HepG2 (cell line): ENCODE measurements at regions not wholly inside any gene's neighbourhood (a gene's known extent, or its start where the extent isn't known, plus 50 kb on each side); places are given as distances from the start of the nearest gene placed in this dataset.

Source experiments
- ATAC-seq: fragments of 200-7000 bp; cut with Tn5 transposase; 3 replicates; pipeline ENCODE4 v1.9.1; 2020; ENCODE audit warnings: mild to moderate bottlenecking, moderate library complexity
- BruUV-seq: library from RNA; stranded (reverse); fragments of 400-500 nt; replicated peaks from 2 replicates; lab custom pipeline; 2021; lab: Mats Ljungman, UMichigan
- CTCF ChIA-PET: fragments of 300-600 bp; formaldehyde crosslinking; extraction: SDS; loops from one replicate; lab custom pipeline; 2021; ENCODE audit warnings: low total read pairs, inconsistent platforms, low intra/inter-chr PET ratio; lab: Yijun Ruan, JAX
- POLR2A ChIA-PET: fragments of 350-600 bp; sonication (Branson Sonifier 250); formaldehyde crosslinking; loops from one replicate; lab custom pipeline; 2020; ENCODE audit warnings: antibody characterized with exemption, inconsistent platforms; lab: Yijun Ruan, JAX
- DNase-seq: peaks from one replicate; pipeline ENCODE4 v3.0.0-alpha.2; 2015; ENCODE audit warnings: low spot score
- FAIRE-seq: peaks from 3 replicates; lab custom pipeline; 2011; peaks lifted over from hg19 to GRCh38; lab: Jason Lieb, UNC
- H2AFZ ChIP-seq: one replicate; pipeline ENCODE4 v1.6.1; 2011; ENCODE audit warnings: low read length, inconsistent platforms
- H3K27ac ChIP-seq: fragments of 300-600 bp; 3 replicates; pipeline ENCODE4 v1.8.0; 2011; ENCODE audit warnings: mixed run types, mild to moderate bottlenecking, mixed read lengths, low read length, inconsistent platforms; ENCODE audit not compliant: insufficient read depth; ENCODE audit errors: extremely low read length
- H3K27me3 ChIP-seq, 2 experiments: fragments of 200-600 bp in 1 of 2; 2 replicates in 1 of 2; 3 replicates in 1 of 2; pipeline versions ENCODE4 v1.6.0 to v1.8.0; 2011; ENCODE audit warnings: low read length in 2 of 2, mild to moderate bottlenecking in 2 of 2, moderate library complexity in 2 of 2, inconsistent platforms in 1 of 2; ENCODE audit not compliant: insufficient read depth in 2 of 2, control insufficient read depth in 1 of 2
- H3K36me3 ChIP-seq, 2 experiments: fragments of 200-600 bp in 1 of 2; replicated peaks in 1 of 2; 2 replicates in 1 of 2; 3 replicates in 1 of 2; pipeline versions ENCODE4 v1.5.1 to v1.8.0; 2011; ENCODE audit warnings: low read length in 2 of 2, inconsistent platforms in 1 of 2; ENCODE audit not compliant: insufficient read depth in 2 of 2, control insufficient read depth in 1 of 2
- H3K4me1 ChIP-seq: 2 replicates; pipeline ENCODE4 v1.5.1; 2012; ENCODE audit warnings: low read length, inconsistent platforms; ENCODE audit not compliant: insufficient read depth
- H3K4me2 ChIP-seq: 2 replicates; pipeline ENCODE4 v1.6.0; 2011; ENCODE audit warnings: low read depth, low read length, inconsistent platforms
- H3K4me3 ChIP-seq, 3 experiments: fragments of 200-600 bp in 1 of 3; sonication (generic), shearing (Covaris generic) in 1 of 3; replicated peaks in 1 of 3; 2 replicates each; pipeline ENCODE4 v1.5.1; 2011 to 2016; ENCODE audit warnings: low read length in 3 of 3, inconsistent platforms in 2 of 3, low read depth in 2 of 3, mild to moderate bottlenecking in 2 of 3, control low read depth in 1 of 3, mixed read lengths in 1 of 3; ENCODE audit not compliant: insufficient read depth in 1 of 3
- H3K79me2 ChIP-seq: one replicate; pipeline ENCODE4 v1.6.1; 2011; ENCODE audit warnings: low read length, inconsistent platforms; ENCODE audit not compliant: insufficient read depth
- H3K9ac ChIP-seq: 2 replicates; pipeline ENCODE4 v1.6.0; 2011; ENCODE audit warnings: mild to moderate bottlenecking, low read depth, low read length, inconsistent platforms; ENCODE audit not compliant: insufficient read depth
- H3K9me3 ChIP-seq: 2 replicates; pipeline ENCODE4 v1.5.1; 2012; ENCODE audit warnings: mild to moderate bottlenecking, low read length
- H4K20me1 ChIP-seq: 2 replicates; pipeline ENCODE4 v1.6.0; 2011; ENCODE audit warnings: inconsistent platforms, mild to moderate bottlenecking, low read length, moderate library complexity; ENCODE audit not compliant: insufficient read depth
- IKZF1 ChIP-seq: fragments of 450-650 bp; IDR thresholded peaks from 2 replicates; pipeline ENCODE4 v1.7.1; 2016
- KDM6A ChIP-seq: IDR thresholded peaks from 2 replicates; pipeline ENCODE4 v1.6.1; 2016; ENCODE audit warnings: low read depth
- MIER2 ChIP-seq: IDR thresholded peaks from 2 replicates; pipeline ENCODE4 v1.6.1; 2016; ENCODE audit warnings: missing biosample characterization, missing genetic modification reagents
- NFRKB ChIP-seq: fragments of 450-650 bp; IDR thresholded peaks from 2 replicates; pipeline ENCODE4 v1.6.1; 2017
- NR3C1 ChIP-seq: sonication (generic); formaldehyde crosslinking; IDR thresholded peaks from 2 replicates; pipeline ENCODE4 v1.4.0; 2020; ENCODE audit warnings: missing genetic modification reagents
- PAX8 ChIP-seq: sonication (generic); formaldehyde crosslinking; IDR thresholded peaks from 2 replicates; pipeline ENCODE4 v1.8.0; 2022; ENCODE audit warnings: mild to moderate bottlenecking, missing genetic modification reagents, borderline replicate concordance
- SATB2 ChIP-seq: sonication (generic); formaldehyde crosslinking; IDR thresholded peaks from 2 replicates; pipeline ENCODE4 v1.5.0; 2020; ENCODE audit warnings: missing genetic modification reagents
- SMAD1 ChIP-seq: sonication (generic); formaldehyde crosslinking; IDR thresholded peaks from 2 replicates; pipeline ENCODE4 v1.4.0; 2020; ENCODE audit warnings: missing genetic modification reagents, low read depth, mild to moderate bottlenecking, borderline replicate concordance
- ZMYM2 ChIP-seq: sonication (generic); formaldehyde crosslinking; IDR thresholded peaks from 2 replicates; pipeline ENCODE4 v1.8.0; 2022; ENCODE audit warnings: mild to moderate bottlenecking, missing genetic modification reagents
- ZMYM4 ChIP-seq: sonication (generic); formaldehyde crosslinking; IDR thresholded peaks from 2 replicates; pipeline ENCODE4 v1.8.1; 2023; ENCODE audit warnings: mild to moderate bottlenecking, missing genetic modification reagents
- ZNF430 ChIP-seq: sonication (generic); formaldehyde crosslinking; IDR thresholded peaks from 2 replicates; pipeline ENCODE4 v1.9.0; 2021; ENCODE audit warnings: mild to moderate bottlenecking, missing genetic modification reagents
- ZNF550 ChIP-seq: sonication (generic); formaldehyde crosslinking; IDR thresholded peaks from 2 replicates; pipeline ENCODE4 v1.4.0; 2020; ENCODE audit warnings: mild to moderate bottlenecking, missing genetic modification reagents, borderline replicate concordance
- ZNF768 ChIP-seq: sonication (generic); formaldehyde crosslinking; IDR thresholded peaks from 2 replicates; pipeline ENCODE4 v1.4.0; 2020; ENCODE audit warnings: missing genetic modification reagents
- WGBS: methylation state at CpG from one replicate; pipeline ENCODE4 v1.1.6; 2017; ENCODE audit warnings: low lambda C conversion rate; 5-methylcytosine and 5-hydroxymethylcytosine counted together
- in situ Hi-C: cut with HindIII; loops from 2 replicates; pipeline ENCODE4 v1.10.0; 2017; ENCODE audit warnings: low pct_unique_long_range_greater_than_20kb; ENCODE audit not compliant: extremely low pct_ligation_motif_present
- intact Hi-C: fragments of 100-400 bp; cut with micrococcal nuclease; formaldehyde crosslinking; loops from one replicate; pipeline ENCODE4 v1.10.0; 2022; ENCODE audit not compliant: unreplicated experiment
- TF ChIP-seq, protein P1 (sequence below): sonication (generic); formaldehyde crosslinking; IDR thresholded peaks from 2 replicates; pipeline ENCODE4 v1.4.0; 2020; ENCODE audit warnings: missing genetic modification reagents
- TF ChIP-seq, protein P2 (sequence below): sonication (generic); formaldehyde crosslinking; IDR thresholded peaks from 2 replicates; pipeline ENCODE4 v1.8.1; 2023; ENCODE audit warnings: mild to moderate bottlenecking, missing genetic modification reagents, borderline replicate concordance

DNA sequence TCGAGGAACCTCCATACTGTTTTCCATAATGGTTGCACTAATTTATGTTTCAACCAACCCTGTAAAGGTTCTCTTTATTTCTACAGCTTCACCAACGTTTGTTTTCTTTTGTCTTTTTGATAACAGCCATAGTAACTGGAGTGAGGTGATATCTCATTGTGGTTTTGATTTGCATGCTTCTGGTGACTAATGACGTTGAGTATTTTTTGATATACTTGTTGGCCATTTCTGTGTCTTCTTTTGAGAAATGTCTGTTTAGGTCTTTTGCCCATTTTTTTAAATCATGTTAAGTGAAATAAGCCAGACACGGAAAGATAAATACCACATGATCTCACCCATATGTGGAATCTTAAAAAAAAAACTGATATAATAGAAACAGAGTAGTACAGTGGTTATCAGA is 74.8 kb upstream of the SMIM21 start (continued):
- TF ChIP-seq, protein P1, sequence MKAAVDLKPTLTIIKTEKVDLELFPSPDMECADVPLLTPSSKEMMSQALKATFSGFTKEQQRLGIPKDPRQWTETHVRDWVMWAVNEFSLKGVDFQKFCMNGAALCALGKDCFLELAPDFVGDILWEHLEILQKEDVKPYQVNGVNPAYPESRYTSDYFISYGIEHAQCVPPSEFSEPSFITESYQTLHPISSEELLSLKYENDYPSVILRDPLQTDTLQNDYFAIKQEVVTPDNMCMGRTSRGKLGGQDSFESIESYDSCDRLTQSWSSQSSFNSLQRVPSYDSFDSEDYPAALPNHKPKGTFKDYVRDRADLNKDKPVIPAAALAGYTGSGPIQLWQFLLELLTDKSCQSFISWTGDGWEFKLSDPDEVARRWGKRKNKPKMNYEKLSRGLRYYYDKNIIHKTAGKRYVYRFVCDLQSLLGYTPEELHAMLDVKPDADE (CRISPR knock-in tag): no peak
- TF ChIP-seq ZNF768: no peak
- no peak for TF ChIP-seq SMAD1
- TF ChIP-seq NFRKB: no peak
- no peak for TF ChIP-seq KDM6A (CRISPR knock-in tag)
- no peak for TF ChIP-seq NR3C1 (CRISPR knock-in tag)
- no peak for TF ChIP-seq ZMYM2
- no peak for TF ChIP-seq MIER2 (CRISPR knock-in tag)
- TF ChIP-seq, protein P2, sequence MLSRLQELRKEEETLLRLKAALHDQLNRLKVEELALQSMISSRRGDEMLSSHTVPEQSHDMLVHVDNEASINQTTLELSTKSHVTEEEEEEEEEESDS (CRISPR knock-in tag): no peak
- TF ChIP-seq, all 625 proteins: peak for 0

DNA sequence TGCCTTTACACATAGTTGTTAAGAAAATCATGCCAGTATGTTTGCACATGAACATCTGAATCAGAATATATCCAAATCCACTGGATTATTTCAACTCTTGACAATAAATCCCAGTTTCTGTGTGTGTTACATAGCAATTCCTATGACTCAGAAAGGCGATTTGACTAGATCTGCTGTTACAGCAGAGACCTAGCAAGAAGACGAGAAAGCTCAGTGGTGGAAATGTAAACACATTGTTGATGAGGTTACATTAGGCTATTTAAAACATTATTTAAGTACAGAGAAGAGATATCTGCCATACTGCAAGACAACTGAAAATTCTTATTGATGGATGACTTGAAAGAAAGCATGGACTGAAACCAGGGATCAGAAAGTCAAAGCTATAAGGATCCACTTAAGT is 73.0 kb upstream of the SMIM21 start:
- Histone ChIP-seq H2AFZ (no peak overlapping the region), H3K36me3 (no peaks in the 10 kb centered on the region), H3K27me3 (peaks cover 0 to 6% of the 10 kb centered on the region in 2 experiments; a peak in 2 of 5 replicates), H4K20me1 (no peaks in the 10 kb centered on the region), H3K4me1 (no peaks in the 10 kb centered on the region), H3K4me3 (no peak overlapping the region), H3K79me2 (no peaks in the 10 kb centered on the region), H3K9me3 (no peaks in the 10 kb centered on the region), H3K9ac (no peak overlapping the region), H3K27ac (no peak overlapping the region), H3K4me2 (no peak overlapping the region)
- intact Hi-C loops: no loop called here
- ChIA-PET POLR2A (no interaction called here), CTCF (no interaction called here)
- no TSS peak for BruUV-seq
- 2% methylated on average over 2 of the region's 2 CpGs for WGBS
- FAIRE-seq (no peak), DNase-seq (no peak), ATAC-seq (no peak)
- in situ Hi-C loops: no loop called here
- TF ChIP-seq ZMYM4 (no peak), IKZF1 (no peak), ZNF550 (CRISPR knock-in tag) (no peak), SATB2 (CRISPR knock-in tag) (no peak), ZNF430 (no peak), PAX8 (CRISPR knock-in tag) (no peak)
